GM12892 (cell line): ENCODE measurements at regions not wholly inside any gene's neighbourhood (a gene's known extent, or its start where the extent isn't known, plus 50 kb on each side); places are given as distances from the start of the nearest gene placed in this dataset.

ENCODE experiments used
- POLR2A ChIP-seq: IDR thresholded peaks from 2 replicates; pipeline ENCODE4 v1.6.1; 2011; ENCODE audit warnings: low read depth, low read length, control low read depth
- POLR2AphosphoS5 ChIP-seq: IDR thresholded peaks from 2 replicates; pipeline ENCODE4 v1.6.1; 2011; ENCODE audit warnings: low read depth, low read length, control low read depth
- TAF1 ChIP-seq: IDR thresholded peaks from 2 replicates; pipeline ENCODE4 v1.6.1; 2011; ENCODE audit warnings: low read depth, mild to moderate bottlenecking, control low read depth, low read length, borderline replicate concordance

GRCh38 chr6:100176951-100177710 lies 183.1 kb upstream of the MCHR2 start:
- TF ChIP-seq POLR2AphosphoS5: no peak
- TF ChIP-seq POLR2A: no peak
- no peak for TF ChIP-seq TAF1
